ENCODE measurements at regions not wholly inside any gene's neighbourhood (a gene's known extent, or its start where the extent isn't known, plus 50 kb on each side); places are given as distances from the start of the nearest gene placed in this dataset.

GRCh38 chr1:30264672-30265025 lies 458.7 kb downstream of the MATN1 start:
- no peak for TF ChIP-seq CTCF (IDR thresholded peaks at IDR 0.05; ENCODE audit: low read depth, low read length)
- H3K4me3 ChIP-seq (ENCODE audit: low read depth, low read length) = no peak overlapping the region

GRCh38 chr1:30263888-30264671 lies 459.3 kb downstream of the MATN1 start:
- no peak for TF ChIP-seq CTCF (IDR thresholded peaks at IDR 0.05; ENCODE audit: low read depth, low read length)
- H3K4me3 ChIP-seq (ENCODE audit: low read depth, low read length) = no peak overlapping the region

GRCh38 chr1:30263405-30263804 lies 460.0 kb downstream of the MATN1 start:
- TF ChIP-seq CTCF (IDR thresholded peaks at IDR 0.05; ENCODE audit: low read depth, low read length) = no peak
- H3K4me3 ChIP-seq (ENCODE audit: low read depth, low read length) = no peak overlapping the region

- H3K4me3 ChIP-seq (ENCODE audit: low read depth, low read length) = no peak overlapping the region
- TF ChIP-seq CTCF (IDR thresholded peaks at IDR 0.05; ENCODE audit: low read depth, low read length) = no peak
Measured at GRCh38 chr1:30262158-30262557, 461.2 kb downstream of the MATN1 start.

GRCh38 chr1:30260318-30260717 lies 463.1 kb downstream of the MATN1 start:
- no peak for TF ChIP-seq CTCF (IDR thresholded peaks at IDR 0.05; ENCODE audit: low read depth, low read length)
- no peak overlapping the region for H3K4me3 ChIP-seq (ENCODE audit: low read depth, low read length)

GRCh38 chr1:30259631-30260030 lies 463.8 kb downstream of the MATN1 start:
- TF ChIP-seq CTCF (IDR thresholded peaks at IDR 0.05; ENCODE audit: low read depth, low read length) = no peak
- H3K4me3 ChIP-seq (ENCODE audit: low read depth, low read length) = no peak overlapping the region

- no peak for TF ChIP-seq CTCF (IDR thresholded peaks at IDR 0.05; ENCODE audit: low read depth, low read length)
- H3K4me3 ChIP-seq (ENCODE audit: low read depth, low read length) = no peak overlapping the region
Measured at GRCh38 chr1:30258876-30259275, 464.5 kb downstream of the MATN1 start.

Measured in WI38 (cell line).